NB4 (cell line): ENCODE measurements at regions not wholly inside any gene's neighbourhood (a gene's known extent, or its start where the extent isn't known, plus 50 kb on each side); places are given as distances from the start of the nearest gene placed in this dataset.

ENCODE experiments used
- POLR2A ChIP-seq: IDR thresholded peaks from 2 replicates; pipeline ENCODE4 v1.6.1; 2011; ENCODE audit warnings: mild to moderate bottlenecking; ENCODE audit not compliant: insufficient read length; ENCODE audit errors: extremely low read depth
- TF ChIP-seq, protein P1 (sequence below): IDR thresholded peaks from one replicate; pipeline ENCODE4 v1.5.1; 2012; ENCODE audit warnings: low read depth, low read length

GRCh38 chr1:163655565-163655964 is 333.8 kb downstream of the NUF2 start:
- TF ChIP-seq, protein P1, sequence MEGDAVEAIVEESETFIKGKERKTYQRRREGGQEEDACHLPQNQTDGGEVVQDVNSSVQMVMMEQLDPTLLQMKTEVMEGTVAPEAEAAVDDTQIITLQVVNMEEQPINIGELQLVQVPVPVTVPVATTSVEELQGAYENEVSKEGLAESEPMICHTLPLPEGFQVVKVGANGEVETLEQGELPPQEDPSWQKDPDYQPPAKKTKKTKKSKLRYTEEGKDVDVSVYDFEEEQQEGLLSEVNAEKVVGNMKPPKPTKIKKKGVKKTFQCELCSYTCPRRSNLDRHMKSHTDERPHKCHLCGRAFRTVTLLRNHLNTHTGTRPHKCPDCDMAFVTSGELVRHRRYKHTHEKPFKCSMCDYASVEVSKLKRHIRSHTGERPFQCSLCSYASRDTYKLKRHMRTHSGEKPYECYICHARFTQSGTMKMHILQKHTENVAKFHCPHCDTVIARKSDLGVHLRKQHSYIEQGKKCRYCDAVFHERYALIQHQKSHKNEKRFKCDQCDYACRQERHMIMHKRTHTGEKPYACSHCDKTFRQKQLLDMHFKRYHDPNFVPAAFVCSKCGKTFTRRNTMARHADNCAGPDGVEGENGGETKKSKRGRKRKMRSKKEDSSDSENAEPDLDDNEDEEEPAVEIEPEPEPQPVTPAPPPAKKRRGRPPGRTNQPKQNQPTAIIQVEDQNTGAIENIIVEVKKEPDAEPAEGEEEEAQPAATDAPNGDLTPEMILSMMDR, result no peak
- TF ChIP-seq POLR2A, result no peak
